NCI-H128 (cell line): ENCODE measurements at regions not wholly inside any gene's neighbourhood (a gene's known extent, or its start where the extent isn't known, plus 50 kb on each side); places are given as distances from the start of the nearest gene placed in this dataset.
"Not testable (repeated sequence)": the region's sequence is repeated elsewhere in the genome, so short reads cannot be mapped to it uniquely, and the experiment has no call there.

ENCODE experiments used
- DNase-seq: peaks from one replicate; lab custom pipeline; 2025; ENCODE audit not compliant: unreplicated experiment; lab: John Stamatoyannopoulos, UW

DNA sequence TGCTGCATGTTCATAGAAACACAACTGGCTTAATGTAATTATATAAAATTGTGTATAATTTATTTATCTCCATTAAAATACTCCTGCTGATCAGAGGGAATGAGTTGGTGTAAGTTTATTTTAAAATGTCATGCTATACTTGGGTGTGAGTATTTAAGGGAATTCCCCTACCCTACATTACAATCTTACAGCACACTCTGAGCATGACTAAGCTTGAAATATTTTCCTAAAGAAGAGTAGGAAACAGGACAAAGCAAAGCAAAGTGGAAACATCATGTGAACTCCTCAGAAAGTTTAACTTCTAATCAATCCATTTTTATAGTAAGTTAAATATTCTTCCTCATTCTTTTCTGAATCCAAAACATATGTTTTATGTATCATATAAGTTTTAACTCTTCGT lies 1271.3 kb downstream of the EFNA5 start:
- no peak for DNase-seq

DNA sequence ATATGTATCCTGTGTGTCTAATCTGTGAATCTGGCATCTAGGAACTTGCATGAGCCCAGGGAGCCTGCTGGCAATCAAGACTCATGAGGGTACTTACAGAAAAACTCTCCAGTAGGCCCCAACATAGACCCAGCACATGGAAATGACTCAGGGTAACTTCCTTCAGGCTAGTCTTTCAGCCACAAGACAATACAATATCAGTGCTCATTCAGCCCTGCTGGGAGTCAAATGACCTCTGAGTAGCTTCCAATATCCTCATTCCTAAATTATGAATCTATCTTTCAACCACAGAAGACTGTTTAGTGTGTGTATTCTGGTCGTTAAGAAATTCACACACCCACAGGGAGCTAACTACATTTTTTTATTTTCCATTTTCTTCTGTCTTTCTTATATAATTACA lies 1273.0 kb downstream of the EFNA5 start:
- no peak for DNase-seq

DNA sequence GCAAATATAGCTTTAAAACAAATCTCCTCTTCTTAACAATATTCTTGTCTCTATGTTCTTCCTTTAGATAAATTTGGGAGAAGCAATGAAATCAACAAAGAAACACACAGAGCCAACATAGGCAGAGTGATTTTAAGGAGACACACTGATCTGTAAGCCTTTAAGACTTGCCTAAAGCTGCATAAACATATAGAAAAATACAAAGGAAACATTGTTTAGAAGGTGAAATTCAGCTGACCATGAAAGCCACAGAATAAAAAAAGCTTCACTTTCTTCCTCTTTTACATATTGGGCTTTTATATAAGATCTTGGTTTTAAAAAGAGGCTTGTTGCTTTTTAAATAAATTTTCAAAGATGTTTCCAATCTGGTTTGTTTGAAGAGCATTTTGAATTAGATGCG lies 1277.5 kb downstream of the EFNA5 start:
- no peak for DNase-seq

DNA sequence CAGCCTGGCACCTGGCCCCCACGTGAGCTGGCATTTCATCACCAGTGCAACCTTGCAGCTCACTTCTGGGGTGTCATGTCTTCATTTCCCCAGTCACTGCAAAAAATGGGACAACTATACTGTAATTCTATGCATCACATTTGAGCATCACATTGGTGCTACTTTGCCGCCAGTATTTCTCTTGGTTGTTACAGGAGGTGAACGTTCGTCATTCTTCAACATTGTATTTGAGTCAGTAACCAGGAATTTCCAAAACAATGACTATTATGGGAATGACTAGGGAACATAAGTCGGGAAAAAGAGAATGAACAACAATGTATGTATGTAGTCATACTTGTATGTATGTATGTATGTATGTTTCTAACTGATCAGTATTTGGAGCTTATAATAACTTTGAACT lies 1278.0 kb downstream of the EFNA5 start:
- no peak for DNase-seq

DNA sequence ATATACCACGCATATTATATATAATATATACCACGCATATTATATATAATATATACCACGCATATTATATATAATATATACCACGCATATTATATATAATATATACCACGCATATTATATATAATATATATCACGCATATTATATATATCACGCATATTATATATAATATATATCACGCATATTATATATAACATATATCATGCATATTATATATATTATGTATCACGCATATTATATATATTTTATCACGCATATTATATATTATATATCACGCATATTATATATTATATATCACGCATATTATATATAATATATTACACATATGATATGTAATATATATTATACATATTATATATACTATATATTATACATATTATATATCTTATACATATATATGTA lies 1283.0 kb downstream of the EFNA5 start:
- DNase-seq = not testable (repeated sequence)

DNA sequence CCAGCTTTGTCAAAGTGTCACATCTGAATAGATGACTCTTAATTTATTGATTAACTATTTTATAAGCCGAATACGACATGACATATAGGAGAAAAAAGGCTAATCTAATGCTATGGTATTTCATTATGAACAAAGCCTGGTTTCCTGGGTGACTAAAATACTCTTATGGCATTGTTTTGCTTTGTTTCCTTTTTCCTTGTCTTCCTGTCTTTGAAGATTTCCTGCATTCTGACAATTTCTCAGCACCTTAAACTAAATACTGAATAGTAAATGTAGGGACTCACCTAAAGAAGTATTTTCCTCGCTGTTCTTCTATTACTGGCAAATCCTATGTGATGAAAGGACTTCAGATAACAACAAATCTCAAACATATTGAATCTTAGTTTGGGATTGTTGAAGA lies 1284.5 kb downstream of the EFNA5 start:
- DNase-seq = no peak

DNA sequence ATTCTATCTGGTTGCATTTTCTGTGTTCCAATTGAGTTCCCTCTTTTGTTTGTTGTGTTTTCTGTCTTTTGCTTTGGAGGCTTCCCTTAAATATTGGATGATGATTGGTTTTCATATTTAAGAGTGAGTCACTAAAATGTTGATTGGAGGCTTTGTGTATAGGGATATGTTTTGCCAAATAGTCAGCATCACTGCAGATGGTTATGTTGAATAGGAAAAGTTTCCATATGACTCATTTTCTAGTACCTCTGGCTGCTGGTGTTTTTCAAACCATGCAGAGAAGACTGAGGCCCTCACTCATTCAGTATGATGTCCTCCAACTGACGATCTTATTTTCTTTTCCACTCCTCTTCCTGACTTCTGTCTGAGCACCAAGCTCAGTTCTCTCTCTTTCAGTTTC lies 1290.0 kb downstream of the EFNA5 start:
- DNase-seq = no peak

DNA sequence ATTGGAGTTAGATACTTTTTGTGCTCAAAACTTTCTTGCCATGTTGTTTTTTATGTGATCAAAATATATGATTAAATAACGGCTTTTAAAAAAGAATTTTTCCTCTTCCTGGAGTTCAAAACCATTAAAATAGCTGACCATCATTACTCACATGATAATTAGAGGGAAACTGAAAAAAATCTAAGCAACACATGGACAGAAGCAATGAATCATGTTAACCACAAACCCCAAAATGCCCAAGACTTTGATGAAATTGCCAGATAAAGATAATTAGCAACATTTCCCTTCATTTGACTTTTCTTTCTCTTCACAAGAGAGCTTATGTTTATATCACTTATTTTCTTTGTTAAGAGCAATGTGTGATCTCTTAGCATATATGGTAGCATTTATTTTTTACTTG lies 1294.2 kb downstream of the EFNA5 start:
- no peak for DNase-seq

DNA sequence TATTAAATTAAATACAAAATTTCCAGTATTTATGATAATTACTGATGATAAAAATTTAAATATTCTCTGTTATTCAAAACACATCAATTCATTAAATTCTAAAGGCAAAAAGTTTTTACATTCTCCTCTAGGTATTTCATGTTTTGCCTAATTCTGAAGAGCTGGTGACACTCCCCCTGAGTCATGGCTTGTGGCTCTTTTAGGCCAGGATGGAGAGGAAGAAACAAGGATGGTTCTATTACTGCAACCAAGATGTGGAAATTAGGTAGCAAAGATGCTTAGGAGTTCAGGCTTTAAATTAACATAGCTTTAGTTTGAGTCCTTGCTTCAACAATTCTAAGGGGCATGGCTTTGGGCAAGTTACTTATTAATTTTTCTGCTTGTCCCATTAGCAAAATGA lies 1295.8 kb downstream of the EFNA5 start:
- DNase-seq = no peak

DNA sequence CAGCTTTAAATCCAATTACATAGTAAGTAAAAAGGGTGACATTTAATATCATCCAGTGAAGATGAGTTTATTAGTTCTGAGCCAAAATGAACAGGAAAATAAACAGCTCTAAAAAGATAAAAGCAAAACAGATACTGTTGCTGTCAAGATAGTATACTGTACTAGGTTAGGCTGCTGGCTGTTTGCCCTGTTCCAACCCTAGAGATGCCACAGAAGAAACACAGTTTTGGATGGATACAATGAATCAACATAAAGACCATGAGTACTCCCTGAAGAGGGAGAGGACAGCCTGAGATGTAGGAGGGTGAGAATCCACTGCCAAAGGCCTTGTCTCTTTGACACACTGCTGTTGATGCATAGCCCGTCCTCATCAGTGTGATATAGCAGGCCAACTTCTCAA lies 1302.7 kb downstream of the EFNA5 start:
- no peak for DNase-seq

DNA sequence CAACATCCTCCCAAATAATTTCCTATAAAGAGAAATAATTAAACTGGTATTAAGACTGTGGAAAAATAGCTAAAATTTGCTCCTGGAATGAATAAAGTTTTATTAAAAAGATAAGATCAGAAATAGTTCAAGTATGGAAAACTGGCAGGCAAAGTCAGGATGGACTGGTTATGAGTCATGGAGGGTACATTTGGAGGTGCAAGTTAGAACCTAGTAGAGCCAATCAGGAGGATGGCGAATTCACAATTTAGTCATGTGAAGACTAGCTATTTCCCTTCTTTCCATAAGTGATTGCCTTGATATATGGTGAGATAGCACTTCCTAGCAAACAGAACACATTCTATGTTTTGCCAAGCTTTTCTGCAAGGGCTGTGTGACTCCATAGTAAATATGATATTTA lies 1303.5 kb downstream of the EFNA5 start:
- no peak for DNase-seq

DNA sequence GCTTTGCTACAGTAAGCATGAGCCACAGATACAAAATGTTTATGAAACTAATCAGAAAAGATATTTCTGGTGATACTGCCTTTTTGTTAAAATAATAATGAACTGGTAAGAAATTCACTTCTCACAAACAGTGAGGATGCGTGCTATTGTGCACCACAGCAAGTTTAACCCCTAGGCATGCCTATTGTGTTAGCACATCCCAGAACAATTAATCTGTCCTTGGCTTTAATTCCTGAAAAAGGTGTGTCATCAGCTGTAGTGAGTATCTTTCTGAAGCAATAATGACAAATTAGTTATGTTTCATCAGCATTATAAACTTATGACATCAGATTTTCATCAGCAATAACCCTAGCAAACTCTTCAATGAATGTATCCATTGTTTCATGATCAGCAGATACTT lies 1307.2 kb downstream of the EFNA5 start:
- DNase-seq = no peak

DNA sequence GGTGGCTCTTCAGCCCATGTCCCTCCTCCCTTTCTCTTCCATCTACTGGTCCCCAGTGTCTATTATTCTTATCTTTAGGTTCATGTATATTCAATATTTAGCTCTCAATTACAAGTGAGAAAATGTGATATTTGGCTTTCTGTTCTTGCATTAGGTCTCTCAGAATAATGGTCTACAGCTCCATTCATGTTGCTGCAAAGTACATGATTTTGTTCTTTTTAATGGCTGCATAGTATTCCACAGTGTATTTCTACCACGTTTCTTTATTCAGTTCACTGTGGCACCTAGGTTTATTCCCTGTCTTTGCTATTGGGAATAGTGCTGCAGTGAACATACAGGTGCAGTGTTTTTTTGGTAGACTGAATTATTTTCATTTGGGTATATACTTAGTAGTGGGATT lies 1308.8 kb downstream of the EFNA5 start:
- no peak for DNase-seq

DNA sequence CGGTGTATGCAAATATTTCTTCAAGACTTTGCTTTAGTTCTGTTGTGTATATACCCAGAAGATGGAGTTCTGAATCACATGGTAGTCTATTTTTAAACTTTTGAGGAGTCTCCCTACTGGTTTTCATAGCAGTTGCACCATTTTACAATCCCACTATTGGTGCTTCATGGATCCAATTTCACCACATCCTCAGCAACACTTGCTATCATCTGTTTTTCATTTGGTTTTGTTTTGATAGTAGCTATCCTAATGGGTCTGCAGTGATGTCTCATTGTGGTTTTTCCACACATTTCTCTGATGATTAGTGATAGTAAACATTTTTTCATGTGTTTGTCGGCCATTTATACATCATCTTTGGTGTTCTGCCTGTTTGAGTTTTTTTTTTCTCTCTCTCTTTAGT lies 1339.3 kb downstream of the EFNA5 start:
- no peak for DNase-seq

DNA sequence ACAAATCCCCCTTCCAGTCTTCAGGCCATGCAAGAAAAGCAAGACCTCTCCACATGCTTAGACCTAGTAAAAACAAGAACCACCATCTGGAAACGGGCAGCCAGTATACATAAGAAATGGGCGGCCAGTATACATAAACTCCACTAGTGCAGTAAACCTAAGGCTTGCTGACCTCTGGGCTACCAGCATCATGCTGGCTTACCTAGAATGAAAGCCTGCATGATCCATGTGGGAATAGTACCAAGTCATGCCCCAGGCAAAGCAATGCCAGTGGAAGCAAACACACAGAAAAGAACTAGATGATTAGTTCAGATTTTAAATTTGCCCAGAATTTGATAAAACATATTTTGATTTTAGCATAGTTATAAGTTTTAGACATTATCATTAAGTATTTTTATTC lies 1346.4 kb downstream of the EFNA5 start:
- DNase-seq = no peak

DNA sequence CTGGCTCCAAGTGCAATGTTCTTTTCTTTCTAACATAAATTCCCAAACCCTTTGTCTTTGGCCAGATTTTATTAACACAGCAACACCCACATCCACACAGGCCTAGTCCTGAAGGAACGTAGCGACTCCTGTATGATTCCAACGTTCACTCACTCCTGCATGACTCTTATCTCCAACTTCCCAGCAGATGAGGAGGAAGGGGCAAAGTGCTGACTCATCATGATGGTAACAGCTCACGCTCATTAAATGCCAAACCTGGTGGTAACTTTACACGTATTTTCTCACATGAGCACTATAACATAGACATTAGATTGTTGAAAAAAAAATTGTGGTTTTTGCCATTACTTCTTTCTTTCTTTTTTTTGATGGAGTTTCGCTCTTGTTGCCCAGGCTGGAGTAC lies 1349.5 kb downstream of the EFNA5 start:
- DNase-seq = no peak

DNA sequence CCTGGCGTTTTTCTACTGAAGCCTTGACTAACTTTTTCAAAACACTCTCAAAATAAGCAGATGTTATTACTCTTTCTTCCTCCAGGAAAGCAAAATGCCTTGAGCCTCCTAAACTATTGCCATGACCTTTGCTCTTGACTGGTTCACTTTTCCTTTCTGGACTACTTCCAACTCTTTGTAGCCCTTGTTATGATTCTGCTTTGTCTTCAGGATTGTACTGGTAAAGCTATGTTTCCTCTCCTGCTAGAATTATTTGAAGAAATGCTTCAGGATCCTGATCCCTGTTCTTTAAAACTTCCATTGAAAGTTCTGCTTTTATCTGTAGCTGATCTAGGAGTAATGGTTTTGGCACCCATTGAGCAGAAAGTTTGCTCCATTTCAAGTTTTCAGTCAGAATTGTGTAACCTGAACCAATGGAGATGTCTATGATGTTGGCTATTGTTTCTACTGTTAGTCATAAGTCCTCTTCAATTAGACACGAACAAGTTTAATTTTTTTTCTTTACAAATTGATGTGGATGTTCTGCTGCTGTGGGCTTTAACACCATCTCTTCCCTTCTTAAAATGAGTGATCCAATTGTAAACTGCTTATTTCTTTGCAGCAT lies 1356.4 kb downstream of the EFNA5 start:
- DNase-seq = no peak

DNA sequence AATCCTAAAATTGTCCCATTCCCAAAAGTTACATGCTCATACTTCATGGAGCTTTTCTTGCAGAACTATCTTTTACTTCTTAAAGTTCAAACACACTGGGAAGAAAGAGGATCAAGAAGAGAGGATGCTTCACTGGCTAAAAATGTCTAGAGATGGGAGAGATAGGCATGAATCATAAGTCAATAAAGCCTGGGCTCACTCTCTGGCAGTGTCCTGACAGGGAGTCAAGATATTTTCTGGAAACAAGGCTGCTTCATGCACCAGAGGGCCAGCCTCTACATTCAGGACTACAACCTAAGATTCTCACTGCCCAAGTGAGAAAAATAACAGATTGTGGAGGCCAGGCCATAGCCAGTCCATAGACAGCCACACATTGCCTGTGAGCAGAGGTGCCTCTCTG lies 1358.4 kb downstream of the EFNA5 start:
- no peak for DNase-seq

DNA sequence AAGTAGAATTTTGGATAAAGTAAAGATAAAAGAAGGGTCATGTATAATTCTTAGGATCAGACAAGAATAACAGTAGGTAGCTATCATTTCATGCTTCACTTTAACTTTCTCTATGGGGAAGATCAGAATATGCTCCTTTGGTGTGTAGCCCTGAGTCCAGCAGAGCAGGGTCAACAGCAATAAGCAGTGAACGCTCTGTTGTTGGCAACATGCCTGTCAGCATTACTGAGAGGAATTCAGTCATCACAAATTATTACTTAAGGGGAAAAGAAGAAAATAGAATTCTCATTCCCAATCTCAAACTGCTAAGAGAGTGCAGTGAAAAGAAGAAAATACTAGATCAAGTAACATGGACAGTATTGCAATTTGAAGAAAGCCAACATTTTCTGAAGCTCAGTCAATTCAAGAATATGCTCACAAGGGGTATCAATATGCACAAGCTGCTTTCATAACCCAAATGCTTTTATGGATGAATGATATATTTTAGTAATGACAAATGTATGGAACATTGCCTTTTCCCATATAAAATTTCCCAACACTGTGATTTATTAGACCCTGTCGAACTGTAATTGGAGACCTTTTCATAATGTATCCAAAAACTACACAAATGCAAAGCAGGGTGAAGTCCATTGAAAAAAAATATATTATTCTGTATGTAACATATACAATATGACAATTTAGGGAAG lies 1359.4 kb downstream of the EFNA5 start:
- no peak for DNase-seq

DNA sequence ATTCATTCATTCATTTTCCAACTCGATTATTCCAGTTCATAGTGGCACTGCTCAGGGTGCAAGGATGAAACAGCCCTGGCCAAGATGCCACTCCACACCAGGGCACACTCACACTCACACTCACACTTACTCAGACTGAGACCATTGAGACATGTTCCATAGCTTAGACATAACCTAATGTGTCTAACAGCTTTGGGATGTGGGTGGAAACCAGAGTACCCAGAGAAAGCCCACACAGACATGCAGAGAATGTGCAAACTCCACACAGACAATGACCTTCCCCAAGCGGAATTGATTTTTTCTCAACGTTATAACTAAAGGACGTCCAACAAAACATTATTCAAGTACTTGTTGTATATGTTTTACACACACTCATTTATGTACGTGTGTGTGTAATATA lies 1363.5 kb downstream of the EFNA5 start:
- DNase-seq = no peak

DNA sequence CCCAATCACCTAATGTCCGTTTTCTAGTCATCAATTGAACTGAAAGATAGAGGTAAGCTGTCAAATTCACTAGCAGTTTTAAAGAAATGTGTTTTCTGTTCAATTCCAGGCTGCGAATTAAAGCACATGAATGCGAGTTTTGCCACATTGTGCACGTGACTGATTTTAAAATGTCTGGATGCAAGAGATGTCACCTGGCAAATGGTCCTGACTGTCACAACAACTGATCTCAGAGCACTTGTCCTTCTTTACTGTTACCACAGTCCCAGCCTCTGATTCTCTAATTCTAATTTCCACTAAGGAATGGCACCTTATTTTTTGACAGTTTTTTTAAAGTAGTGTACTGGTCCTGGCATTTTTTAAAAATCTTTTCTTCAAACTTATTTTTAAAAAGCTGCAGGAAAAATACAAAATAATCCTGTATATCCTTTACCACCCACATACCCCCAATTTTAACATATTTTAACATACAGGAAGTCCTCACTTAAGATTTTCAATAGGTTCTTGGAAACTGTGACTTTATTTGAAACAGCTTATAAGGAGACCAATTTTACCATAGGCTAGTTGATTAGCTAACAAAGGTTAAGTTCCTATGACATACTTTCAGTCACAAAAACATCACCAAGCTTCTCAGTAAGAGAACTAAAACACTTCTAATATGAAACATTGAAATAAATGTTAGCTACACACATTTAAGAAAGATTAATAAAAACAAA lies 1364.3 kb downstream of the EFNA5 start:
- no peak for DNase-seq

DNA sequence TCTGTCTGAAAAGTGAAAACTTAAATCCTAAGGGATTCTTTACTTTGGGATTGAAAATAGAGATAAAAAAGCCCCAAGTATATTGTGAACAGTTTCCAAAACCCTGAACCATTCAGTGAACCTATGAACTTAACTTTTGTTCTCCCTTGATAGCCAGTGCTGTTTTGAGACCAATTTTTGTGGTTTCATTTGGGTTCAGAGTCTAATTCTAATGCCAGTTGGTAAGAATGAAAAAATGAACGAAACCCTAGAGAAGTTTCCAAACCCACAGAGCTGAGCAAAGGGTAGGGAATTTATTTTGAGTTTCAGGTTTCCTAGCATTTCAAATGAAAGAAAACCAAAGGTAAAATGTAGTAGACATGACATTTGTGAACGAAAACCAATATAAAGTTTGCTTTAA lies 1366.8 kb downstream of the EFNA5 start:
- DNase-seq = no peak

DNA sequence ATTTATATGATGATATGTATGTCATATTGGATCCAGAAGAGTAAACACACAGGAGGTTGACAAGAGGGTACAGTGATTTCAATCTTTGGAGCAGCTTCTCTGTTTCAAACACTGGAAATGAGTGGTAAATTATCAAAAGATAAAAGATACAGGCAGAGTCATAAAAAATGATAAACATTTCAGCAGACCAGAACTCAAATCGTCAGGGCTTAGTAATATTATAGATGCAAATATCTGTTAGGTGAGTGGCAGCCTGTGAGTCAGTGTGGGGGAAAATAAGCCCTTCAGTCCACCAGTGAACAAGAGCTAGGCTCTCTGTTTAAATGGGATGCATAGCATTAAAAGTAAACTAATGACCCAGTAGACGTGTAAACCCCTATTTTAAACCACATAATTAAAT lies 1378.1 kb downstream of the EFNA5 start:
- DNase-seq = no peak
